ENCODE measurements at regions not wholly inside any gene's neighbourhood (a gene's known extent, or its start where the extent isn't known, plus 50 kb on each side); places are given as distances from the start of the nearest gene placed in this dataset.

- no peak overlapping the region for H2BK15ac ChIP-seq (ENCODE audit: low read depth, low read length)
- H3K27me3 ChIP-seq (ENCODE audit: insufficient read depth, low read length), result no peaks in the 10 kb centered on the region
- TF ChIP-seq CTCF (conservative IDR thresholded peaks at IDR 0.05), result no peak
- H3K79me1 ChIP-seq (ENCODE audit: insufficient read depth, low read depth, low read length, poor library complexity, severe bottlenecking), result no peaks in the 10 kb centered on the region
- no peaks in the 10 kb centered on the region for H3K9me3 ChIP-seq (ENCODE audit: control insufficient read depth, low read depth, low read length)
- H2BK120ac ChIP-seq (ENCODE audit: low read depth, low read length, poor library complexity, severe bottlenecking), result no peak overlapping the region
- no peak overlapping the region for H3K56ac ChIP-seq (ENCODE audit: insufficient read length, low read depth, low read length)
- WGBS (ENCODE audit: extremely low coverage, insufficient read length, low lambda C conversion rate), result no CpG with 5 or more reads among the region's 1 CpG
- DNase-seq, result no peak
- H3K9ac ChIP-seq (ENCODE audit: extremely low read depth, insufficient read length, low read length), result no peak overlapping the region
- no peaks in the 10 kb centered on the region for H3K23me2 ChIP-seq (ENCODE audit: insufficient read length, low read depth, low read length, poor library complexity, severe bottlenecking)
- Mint-ChIP-seq H3K27ac (0 out of 7 replicates have a peak overlapping the region, but pooled peaks of 1 of the 3 experiments have one; percentile 24), H3K4me1 (peaks cover 6 to 7% of the 10 kb centered on the region in 2 experiments; a peak in 2 of 4 replicates), H3K36me3 (ENCODE audit: insufficient read depth in 1 of 3, low read depth in 3 of 3) (peaks cover 5 to 23% (median 17%) of the 10 kb centered on the region in 3 experiments), H3K4me3 (no peak overlapping the region), H3K9me3 (peaks cover 19 to 23% of the 10 kb centered on the region in 2 experiments), H3K27me3 (ENCODE audit: low read depth) (no peaks in the 10 kb centered on the region)
- no peak overlapping the region for H3T11ph ChIP-seq (ENCODE audit: low read length)
- H2BK12ac ChIP-seq (ENCODE audit: insufficient read length, low read depth, low read length), result no peak overlapping the region
- H3K14ac ChIP-seq (ENCODE audit: insufficient read depth, low read length), result no peak overlapping the region
- no peaks in the 10 kb centered on the region for H3K4me1 ChIP-seq (ENCODE audit: insufficient read depth, low read length)
- H2AFZ ChIP-seq (ENCODE audit: low read length), result no peak overlapping the region
- H4K91ac ChIP-seq (ENCODE audit: insufficient read length, low read depth, low read length), result no peak overlapping the region
- H2BK5ac ChIP-seq (ENCODE audit: insufficient read length, low read length), result no peak overlapping the region
- no peak overlapping the region for H2AK5ac ChIP-seq (ENCODE audit: insufficient read length, low read length)
- no peak overlapping the region for H3K18ac ChIP-seq (ENCODE audit: insufficient read length, low read depth, low read length)
- no peak overlapping the region for H3K4me2 ChIP-seq (ENCODE audit: insufficient read depth, insufficient read length, low read length)
- no peak overlapping the region for H2BK20ac ChIP-seq (ENCODE audit: low read depth, low read length, poor library complexity, severe bottlenecking)
- H4K20me1 ChIP-seq (ENCODE audit: control insufficient read depth, insufficient read depth, insufficient read length), result no peaks in the 10 kb centered on the region
- no peak overlapping the region for H3K23ac ChIP-seq (ENCODE audit: insufficient read length, low read depth, low read length)
- H3K27ac ChIP-seq (ENCODE audit: insufficient read length, low read depth, low read length), result no peak overlapping the region
- H4K5ac ChIP-seq (ENCODE audit: insufficient read length, low read depth, low read length), result no peak overlapping the region
- H3K4ac ChIP-seq (ENCODE audit: low read depth, low read length), result no peak overlapping the region
- H4K8ac ChIP-seq (replicated peaks; ENCODE audit: insufficient read length, low read depth, low read length), result no peak overlapping the region
- H3K79me2 ChIP-seq (ENCODE audit: insufficient read depth, low read length), result no peaks in the 10 kb centered on the region
Observed at GRCh38 chr3:144301863-144302262, 330.2 kb downstream of the DIPK2A start.

Measured in H9 (cell line).